Stimulated activated naive CD4-positive, alpha-beta T cell (primary cell): ENCODE measurements at regions not wholly inside any gene's neighbourhood (a gene's known extent, or its start where the extent isn't known, plus 50 kb on each side); places are given as distances from the start of the nearest gene placed in this dataset.
"Not testable (repeated sequence)": the region's sequence is repeated elsewhere in the genome, so short reads cannot be mapped to it uniquely, and the experiment has no call there.

Experiments used
- DNase-seq, 6 experiments: peaks; one replicate each; lab custom pipeline; 2025; lab: John Stamatoyannopoulos, UW

DNA sequence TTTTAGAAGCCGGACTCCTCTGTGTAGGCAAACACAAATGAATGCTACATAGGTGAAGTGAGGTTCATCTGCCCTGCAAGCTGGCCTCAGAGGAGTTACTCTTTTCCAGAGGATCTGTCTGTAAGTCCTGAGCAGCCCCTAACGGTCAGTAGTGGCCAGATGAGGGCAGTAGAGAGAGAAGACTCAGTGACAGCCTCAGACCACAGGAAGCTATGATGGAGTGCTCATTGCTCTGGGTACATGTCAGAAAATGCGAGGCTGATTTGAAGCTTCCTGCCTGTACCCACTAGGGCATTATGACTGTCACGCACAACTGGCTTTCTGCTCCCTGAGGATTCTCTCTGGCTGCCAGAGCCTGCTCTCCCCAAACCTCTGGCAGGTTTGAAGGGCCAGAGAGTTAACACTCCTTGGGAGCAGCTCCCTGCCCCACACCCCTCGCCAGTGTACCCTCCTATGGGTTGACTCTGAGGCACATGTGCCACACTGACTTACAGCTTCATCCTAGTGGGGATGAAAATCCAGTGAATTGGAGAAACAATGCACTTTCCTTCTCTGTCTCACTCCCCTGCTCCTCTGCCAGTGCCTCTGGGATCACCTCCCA is 141.5 kb downstream of the GABRG2 start:
- DNase-seq, result no peak

DNA sequence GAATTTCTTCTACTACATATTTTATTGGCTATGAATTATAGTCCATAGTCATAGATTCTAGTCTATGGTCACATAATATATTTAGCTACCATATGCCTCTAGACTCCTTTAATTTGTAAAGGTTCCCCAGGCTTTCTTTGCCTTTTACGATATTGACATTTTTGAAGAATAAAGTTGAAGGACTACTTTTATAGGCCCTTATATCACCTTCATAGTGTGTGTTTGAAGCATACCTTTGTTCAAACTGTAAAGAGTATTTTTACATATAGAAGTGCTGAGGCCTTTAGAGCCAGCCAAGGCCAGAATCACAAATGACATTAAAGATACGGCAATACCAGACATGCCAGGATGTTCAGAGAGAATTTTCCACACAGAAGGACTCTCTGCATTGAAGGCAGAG is 147.0 kb downstream of the GABRG2 start:
- DNase-seq, result no peak

DNA sequence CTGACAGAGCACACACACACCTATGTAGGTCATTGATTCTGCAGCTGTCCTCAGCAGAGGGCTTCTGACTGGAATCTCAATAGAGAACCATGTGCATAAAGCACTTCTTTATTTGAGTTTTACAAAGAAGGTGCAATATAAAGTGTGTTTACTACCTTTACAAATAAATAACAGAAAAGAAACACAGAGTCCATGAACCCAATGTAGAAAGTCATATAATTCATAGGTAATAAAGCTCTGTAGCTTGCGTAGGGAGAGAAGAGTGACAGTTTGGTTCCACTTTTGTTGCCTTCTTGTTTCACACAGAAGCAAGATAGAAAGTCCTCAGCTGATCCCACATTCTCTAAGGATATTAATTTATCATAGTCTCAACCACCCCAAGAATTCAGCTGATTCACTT is 149.5 kb downstream of the GABRG2 start:
- no peak for DNase-seq

DNA sequence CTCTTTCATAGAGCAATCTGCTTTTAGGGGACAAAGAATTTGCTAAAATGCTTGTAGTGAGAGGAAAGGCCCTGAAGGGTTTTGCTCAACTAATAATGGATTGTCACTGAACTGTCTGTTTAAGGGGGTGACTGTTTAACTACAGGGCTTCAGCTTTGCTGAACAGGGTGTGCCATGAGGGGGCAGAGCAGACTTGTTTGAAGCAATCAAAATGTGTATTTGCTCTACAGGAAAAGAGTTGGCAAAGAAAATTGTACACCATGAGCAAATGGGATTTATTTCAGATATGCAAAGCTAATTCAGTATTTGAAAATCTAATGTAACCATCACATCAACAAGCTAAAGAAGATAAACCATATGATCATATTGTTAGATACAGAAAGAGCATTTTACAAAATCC is 154.3 kb downstream of the GABRG2 start:
- DNase-seq, result no peak

DNA sequence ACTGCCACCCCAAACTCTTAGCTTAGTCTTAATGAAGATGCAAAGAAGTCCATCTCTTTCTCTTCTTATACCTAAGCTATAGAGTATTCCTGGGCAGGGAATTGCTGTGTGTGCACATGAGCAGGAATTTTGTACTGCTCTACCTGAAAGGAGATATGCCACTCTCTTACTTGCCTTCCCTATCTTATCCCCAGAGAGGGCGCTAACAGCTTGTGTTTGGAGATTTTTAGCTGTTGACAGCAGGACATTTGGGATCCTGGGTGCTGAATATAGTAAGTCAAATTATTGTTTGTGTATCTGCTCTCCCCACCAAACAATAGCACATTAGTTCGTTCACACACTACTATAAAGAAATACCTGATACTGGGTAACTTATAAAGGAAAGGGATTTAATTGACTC is 159.5 kb downstream of the GABRG2 start:
- DNase-seq, result no peak

DNA sequence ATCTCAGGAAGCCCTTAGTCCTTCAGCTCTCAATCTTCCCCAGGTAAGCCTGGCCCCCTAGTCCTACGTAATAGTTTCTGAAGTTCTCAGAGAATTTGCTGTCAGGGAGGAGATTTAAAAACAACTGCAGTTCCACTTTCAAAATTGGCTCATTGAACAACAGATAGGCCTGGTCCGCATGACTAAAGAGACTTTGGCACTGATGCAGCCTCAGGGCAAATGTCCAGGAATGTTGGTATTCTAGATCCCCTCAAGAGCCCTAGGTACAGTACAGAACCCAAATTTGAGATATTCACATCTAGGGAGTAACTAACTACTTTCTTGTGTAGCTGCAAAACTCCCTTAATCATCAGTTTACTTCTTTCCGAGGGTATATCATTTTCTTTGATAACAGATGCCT is 162.8 kb downstream of the GABRG2 start:
- DNase-seq, result no peak

DNA sequence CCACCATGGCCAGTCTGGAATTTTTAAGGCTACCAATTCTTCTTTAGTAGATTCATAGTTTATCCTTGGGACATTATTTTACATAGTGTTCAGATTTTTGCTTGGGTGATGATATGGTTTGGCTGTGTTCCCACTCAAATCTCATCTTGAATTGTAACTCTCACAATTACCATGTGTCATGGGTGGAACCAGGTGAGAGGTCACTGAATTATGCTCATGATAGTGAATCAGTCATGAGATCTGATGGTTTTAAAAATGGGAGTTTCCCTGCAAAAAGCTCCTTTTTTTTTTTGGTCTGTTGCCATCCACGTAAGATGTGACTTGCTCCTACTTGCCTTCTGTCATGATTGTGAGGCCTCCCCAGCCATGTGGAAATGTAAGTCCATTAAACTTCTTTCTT is 163.9 kb downstream of the GABRG2 start:
- DNase-seq, result no peak

DNA sequence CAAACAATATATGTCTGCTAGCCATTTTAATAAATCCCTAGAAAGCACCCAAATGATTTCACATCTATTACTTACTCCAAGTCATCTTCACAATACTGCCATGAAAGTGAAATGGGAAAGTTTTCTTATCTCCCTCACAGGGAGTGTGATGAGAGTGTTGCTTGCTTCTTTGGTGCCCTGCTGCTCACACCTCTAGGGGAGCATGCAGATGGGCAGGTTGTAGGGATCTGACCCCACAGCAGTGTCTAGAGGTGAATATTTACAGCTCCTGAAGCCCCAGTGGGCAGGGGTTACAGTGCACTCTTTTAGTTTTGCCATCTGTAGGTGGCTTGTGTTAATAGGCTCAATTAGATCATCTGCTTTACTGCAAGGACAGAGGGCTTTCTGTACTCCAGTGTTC is 173.2 kb downstream of the GABRG2 start:
- no peak for DNase-seq

DNA sequence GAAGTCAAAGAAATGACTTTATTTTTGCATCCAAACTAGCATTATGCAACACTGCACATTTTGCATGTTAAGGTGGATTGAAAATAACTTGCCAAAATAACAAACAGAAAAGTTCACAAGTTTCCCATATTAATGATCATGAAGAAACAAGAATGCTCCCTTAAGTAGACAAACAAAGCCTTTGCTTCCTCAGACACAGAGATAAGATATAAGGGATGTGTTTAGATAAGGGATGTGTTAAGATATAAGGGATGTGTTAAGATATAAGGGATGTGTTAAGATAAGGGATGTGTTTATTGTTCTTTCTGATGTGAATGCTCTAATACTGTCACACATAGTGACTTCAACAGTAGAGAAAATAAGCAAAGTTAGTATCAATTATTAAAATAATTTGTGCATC is 174.8 kb downstream of the GABRG2 start:
- DNase-seq, result no peak

DNA sequence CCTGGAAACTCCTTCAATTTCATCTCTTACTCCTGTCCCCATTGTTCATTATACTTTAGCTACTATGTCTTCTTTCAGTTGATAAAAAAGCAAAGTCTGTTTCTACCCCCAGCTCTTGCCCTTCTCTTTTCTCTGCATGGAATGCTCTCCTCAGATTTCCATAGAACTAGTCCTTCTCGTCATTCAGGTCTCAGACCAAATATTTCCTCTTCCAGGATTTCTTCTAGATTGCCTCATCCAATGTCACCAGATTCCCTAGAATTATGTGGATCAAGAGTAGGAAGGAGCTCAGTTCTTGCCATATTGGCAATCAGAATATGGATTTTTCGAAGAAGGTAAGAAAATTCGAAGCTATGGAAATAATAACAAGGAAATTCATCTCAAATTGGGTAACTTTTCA is 176.1 kb downstream of the GABRG2 start:
- DNase-seq, result no peak

DNA sequence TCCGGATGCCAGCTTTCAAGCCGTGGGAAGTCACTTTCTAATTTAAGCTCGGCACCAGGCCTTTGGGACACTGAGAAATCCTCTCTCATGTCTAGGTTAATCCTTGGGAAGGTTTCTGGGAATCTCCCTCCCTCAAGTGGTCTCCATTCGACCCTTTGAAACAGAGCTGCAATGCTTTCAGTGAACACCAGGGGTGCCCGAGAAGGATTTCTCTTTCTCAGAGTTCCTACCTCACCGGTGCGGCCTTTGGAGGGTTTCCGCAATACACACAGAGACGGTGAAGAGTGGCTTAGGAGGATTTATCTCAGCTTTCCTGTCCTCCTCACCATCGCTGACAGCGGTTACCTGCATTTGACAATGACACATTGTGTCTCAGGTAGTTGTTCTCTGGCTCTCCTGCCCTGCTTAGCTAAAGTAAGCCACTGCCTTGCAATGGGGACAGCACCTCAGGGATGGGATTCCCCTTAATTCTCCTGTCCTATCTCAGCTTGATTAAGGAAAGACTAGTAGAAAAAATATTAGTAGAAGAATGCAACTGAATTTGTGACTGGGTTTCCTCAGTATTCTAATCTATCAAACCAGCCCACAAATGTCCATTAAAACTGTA is 180.6 kb downstream of the GABRG2 start:
- no peak for DNase-seq

DNA sequence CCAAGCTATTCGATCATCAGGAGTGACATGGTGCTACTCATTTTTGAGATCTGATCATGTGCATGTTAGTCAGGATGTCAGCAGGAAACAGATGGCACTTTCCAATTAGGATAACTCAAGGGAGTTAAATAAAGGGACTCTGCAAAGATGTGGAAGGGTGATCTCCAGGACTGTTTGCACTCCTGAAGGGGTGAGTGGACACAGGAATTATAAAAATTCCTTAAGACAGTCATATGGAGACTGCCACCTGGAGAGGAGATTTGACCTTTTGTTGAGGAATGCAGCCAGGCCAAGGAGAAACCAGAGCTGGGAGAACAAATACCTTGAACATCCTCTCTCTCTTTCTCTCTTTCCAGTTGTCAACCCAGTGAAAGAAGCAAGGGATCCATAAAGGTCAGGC is 189.1 kb downstream of the GABRG2 start:
- no peak for DNase-seq

DNA sequence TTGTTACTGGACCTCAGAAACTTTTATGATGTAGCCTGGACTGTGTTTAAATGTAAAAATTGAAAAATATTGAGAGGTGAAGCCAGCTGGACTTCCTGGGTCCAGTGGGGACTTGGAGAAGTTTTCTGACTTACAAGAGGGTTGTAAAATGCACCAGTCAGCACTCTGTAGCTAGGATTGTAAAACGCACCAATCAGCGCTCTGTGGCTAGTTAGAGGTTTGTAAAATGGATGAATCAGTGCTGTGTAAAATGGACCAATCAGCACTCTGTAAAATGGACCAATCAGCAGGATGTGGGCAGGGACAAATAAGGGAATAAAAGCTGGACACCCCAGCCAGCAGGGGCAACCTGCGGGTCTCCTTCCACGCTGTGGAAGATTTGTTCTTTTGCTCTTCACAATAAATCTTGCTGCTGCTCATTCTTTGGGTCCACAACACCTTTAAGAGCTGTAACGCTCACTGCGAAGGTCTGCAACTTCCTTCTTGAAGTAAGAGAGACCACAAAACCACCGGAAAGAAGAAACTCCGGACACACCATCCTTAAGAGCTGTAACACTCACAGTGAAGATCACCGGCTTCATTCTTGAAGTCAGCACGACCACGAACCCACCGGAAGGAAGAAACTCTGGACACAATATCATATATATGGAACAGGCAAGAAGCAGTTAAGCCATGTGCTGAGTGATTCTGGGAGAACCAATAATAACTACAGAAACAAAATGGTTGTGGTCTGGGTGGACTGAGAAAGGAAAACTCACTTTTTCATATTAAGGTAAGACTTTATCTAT is 201.3 kb downstream of the GABRG2 start:
- no peak for DNase-seq

DNA sequence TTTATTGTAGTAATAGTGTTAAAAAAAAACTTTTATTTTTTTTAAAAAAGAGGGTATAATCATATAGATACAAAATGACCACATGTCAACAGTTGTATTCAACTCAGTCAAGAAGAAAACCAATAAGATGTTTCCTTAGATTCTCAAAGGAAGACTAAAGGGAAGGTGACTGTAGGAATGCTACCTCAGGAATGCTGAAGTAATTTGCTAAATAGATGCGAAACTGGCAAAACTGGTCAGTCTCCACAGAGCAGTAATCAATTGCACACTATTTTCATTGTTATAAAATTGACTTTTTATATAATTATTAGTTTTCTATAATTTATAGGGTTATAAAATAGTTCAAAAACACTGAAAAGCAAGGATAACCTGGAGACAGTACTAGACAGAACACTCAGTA is 204.8 kb downstream of the GABRG2 start:
- no peak for DNase-seq

DNA sequence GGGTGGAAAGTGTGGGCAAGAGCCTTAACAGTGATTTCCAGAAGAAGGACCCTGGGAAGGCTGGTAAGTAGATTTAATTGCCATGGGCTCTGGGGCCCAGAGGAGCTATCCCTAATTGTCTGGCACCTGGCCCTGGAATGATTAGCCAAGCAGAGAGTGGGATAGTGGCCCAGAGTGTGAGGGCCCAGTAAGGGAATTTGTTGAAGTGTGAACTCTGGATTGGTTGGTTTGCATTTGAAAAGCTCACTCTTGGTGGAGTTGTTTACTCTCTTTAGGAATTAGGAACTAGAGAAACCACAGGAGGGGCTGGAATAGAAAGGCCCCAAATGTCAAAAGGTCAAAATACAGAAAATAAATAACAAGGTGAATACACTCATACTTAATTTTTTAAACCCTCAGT is 207.1 kb downstream of the GABRG2 start:
- no peak for DNase-seq

DNA sequence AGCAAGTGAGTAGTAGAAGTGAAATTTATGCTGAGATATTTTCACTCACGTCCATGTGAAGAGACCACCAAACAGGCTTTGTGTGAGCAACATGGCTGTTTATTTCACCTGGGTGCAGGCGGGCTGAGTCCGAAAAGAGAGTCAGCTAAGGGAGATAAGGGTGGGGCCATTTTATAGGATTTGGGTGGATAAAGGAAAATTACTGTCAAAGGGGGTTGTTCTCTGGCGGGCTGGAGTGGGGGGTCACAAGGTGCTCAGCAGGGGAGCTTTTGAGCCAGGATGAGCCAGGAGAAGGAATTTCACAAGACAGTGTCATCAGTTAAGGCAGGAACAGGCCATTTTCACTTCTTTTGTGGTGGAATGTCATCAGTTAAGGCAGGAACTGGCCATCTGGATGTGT is 207.8 kb downstream of the GABRG2 start:
- DNase-seq, result not testable (repeated sequence)

DNA sequence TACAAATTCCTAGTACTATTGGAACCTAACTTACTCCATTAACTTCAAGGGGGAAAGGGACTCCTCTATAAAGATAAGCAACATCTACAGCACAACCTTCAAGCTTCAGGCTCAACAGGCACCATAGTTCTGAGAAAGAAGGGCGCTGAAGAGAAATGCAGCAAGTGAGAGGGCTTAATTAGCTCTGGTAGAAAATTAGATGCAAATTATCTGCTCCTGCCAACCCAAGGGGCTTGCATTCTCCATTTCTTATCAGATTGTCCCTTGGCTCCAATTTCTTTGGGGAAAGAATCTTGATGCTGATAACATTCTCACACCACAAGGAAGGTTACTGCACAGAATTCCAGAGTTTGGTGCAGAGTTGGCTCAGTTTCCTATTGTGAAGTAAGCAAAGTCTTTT is 214.6 kb downstream of the GABRG2 start:
- DNase-seq, result no peak

DNA sequence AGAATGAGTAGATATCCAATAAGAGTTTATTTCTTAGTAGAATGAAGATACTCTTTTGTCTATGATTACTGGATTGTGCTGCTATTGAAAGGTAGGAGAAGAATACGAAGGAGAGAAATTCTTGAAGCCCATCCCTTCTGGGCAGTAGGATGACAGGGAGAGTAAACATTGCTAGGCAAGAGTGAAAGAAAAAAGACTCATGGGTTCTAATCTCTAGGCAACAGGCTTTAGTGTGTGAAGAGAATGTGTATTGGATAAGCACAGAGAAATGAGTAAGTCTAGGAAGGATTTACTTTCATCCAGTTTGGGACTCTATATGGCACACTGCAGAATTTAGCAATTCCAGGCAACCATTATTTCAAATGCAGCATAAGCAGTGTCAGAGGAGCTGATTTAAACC is 216.0 kb downstream of the GABRG2 start:
- no peak for DNase-seq

DNA sequence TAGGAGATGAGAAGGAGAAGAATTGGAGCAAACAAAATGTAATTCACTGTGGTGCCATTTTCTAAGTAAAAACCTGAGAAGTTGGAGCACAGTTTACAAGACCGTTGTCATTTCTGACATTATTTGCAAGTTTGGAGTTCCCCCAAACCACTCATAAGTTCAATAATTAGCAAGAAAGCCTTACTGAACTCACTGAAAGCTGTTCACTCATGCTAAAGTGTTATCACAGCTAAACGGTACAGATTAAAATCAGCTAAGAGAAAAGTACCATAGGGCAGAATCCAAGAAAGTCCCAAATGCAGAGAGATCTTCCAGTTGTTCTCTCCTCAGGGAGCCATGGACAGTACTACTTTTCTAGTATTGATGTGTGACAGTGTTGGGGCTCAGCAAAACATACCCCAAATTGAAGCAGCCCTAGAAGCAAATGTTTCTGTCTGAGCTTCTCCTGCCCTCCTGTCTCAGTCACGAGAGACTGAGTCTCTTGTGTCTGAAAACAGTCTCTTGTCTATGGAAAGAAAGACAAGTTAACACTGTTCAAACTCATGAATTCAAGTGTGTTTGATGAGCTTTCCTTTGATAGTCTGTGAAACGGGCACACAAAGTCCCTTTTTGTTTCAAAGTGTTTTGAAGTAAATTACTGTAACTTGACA is 221.2 kb downstream of the GABRG2 start:
- no peak for DNase-seq

DNA sequence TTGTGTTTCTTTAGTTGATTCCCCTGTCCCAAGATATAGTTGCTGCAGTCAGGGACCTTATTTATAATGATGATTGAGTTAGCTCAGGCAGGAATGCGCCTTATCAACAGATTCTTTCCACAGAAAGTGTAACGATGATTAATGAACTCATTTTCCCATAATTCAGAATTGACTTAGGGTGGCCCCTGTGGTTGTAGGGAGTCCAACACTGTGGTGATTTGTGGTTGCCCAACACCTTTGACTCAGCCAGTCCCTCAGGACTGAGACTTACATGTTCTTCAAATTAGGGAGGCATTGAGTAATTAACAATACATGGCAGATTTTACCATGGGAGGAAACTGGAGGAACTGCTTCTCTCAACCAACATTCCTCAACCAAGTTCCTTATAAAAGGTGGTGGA is 221.9 kb downstream of the GABRG2 start:
- DNase-seq, result no peak

DNA sequence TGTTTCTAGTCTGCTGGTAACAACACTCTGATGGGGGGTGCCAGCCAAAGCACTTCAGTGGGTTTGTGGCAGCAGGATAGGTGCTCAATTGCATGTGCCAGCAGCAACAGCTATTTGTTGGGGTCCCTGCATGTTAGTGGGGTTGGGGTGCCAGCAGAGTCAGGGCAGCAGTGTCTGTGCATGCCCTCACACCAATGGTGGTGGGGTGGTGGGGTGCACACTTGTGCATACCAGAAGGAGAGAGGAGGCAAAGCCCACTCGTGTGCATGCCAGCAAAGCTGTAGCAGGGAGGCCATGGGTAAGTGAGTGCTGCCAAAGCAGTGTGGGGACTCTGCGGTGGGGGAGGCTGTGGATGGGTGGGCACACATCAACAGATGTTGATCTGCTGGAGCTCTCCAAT is 232.2 kb downstream of the GABRG2 start:
- no peak for DNase-seq

DNA sequence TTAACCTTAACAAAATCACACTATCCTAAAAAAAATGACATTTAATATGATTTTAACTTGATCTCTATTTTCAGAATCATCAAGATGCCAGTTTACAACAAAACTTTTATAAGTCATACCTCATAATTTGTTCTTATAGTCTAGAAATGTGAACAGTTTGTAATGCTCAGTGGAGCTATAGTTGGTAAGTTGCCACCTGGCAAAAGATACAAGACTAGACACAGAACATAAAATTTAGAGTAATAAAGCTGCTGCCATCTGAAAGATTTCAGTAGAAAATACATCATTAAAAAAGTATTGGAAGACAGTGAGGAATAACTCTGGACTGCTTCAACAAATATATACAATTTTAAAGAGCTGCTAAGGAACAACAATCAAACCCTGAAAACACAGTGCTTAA is 233.8 kb downstream of the GABRG2 start:
- no peak for DNase-seq

DNA sequence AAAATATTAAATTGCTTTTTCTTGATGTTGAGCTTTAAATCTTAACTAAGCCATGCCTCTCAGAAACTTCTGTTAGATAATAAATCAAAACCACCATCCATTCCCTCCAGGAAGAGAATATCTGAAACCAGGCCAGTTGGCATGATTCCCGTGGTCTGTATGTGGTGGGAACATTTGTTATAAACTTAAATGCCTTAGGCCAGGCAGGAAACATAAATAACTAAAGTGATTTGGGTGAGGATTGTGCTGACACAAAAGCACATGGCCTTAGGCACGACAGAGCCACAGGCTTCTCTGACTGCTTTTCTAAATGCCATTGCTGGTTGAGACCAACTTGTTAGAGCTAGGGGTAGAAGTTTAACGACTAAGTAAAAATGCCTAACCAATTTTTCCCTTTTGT is 255.9 kb downstream of the GABRG2 start:
- DNase-seq, result no peak
